Suprapubic skin (tissue), 4 donors: ENCODE measurements at regions not wholly inside any gene's neighbourhood (a gene's known extent, or its start where the extent isn't known, plus 50 kb on each side); places are given as distances from the start of the nearest gene placed in this dataset.

ENCODE experiments used
- DNase-seq, 2 donors: peaks; one replicate each; pipeline ENCODE4 v3.0.0-alpha.2; 2019; ENCODE audit warnings: low spot score in 2 of 2
- H3K27ac ChIP-seq: fragments of 200-600 bp; sonication (generic); one replicate; pipeline ENCODE4 v1.5.1; 2019
- H3K27me3 ChIP-seq: fragments of 200-600 bp; sonication (generic); one replicate; pipeline ENCODE4 v1.5.1; 2019
- H3K36me3 ChIP-seq: fragments of 200-600 bp; sonication (generic); one replicate; pipeline ENCODE4 v1.5.1; 2019
- H3K4me1 ChIP-seq: fragments of 200-600 bp; sonication (generic); one replicate; pipeline ENCODE4 v1.5.1; 2019
- H3K4me3 ChIP-seq: fragments of 200-600 bp; sonication (generic); one replicate; pipeline ENCODE4 v1.5.1; 2019; ENCODE audit warnings: mild to moderate bottlenecking
- H3K9me3 ChIP-seq: fragments of 200-600 bp; sonication (generic); one replicate; pipeline ENCODE4 v1.5.1; 2019
- EP300 ChIP-seq: sonication (generic); formaldehyde crosslinking; IDR thresholded peaks from one replicate; pipeline ENCODE4 v1.6.1; 2017; ENCODE audit warnings: antibody characterized with exemption
- POLR2A ChIP-seq, 2 donors: fragments of 450-650 bp; IDR thresholded peaks; one replicate each; pipeline ENCODE4 v1.6.1; 2017; ENCODE audit warnings: antibody characterized with exemption in 2 of 2, mild to moderate bottlenecking in 2 of 2, moderate library complexity in 2 of 2
- POLR2AphosphoS5 ChIP-seq, 3 donors: sonication (generic); formaldehyde crosslinking; IDR thresholded peaks; one replicate each; pipeline ENCODE4 v1.6.1; 2017; ENCODE audit warnings: antibody characterized with exemption in 3 of 3
- WGBS: methylation state at CpG from one replicate; pipeline ENCODE4 v1.1.5; 2018; 5-methylcytosine and 5-hydroxymethylcytosine counted together
- TF ChIP-seq, protein P1 (sequence below), 2 donors: fragments of 200-600 bp in 1 of 2; fragments of 450-650 bp in 1 of 2; sonication (generic) in 1 of 2; IDR thresholded peaks; one replicate each; pipeline ENCODE4 v1.5.1; 2016 to 2019; ENCODE audit warnings: antibody characterized with exemption in 2 of 2, mild to moderate bottlenecking in 1 of 2, moderate library complexity in 1 of 2

DNA sequence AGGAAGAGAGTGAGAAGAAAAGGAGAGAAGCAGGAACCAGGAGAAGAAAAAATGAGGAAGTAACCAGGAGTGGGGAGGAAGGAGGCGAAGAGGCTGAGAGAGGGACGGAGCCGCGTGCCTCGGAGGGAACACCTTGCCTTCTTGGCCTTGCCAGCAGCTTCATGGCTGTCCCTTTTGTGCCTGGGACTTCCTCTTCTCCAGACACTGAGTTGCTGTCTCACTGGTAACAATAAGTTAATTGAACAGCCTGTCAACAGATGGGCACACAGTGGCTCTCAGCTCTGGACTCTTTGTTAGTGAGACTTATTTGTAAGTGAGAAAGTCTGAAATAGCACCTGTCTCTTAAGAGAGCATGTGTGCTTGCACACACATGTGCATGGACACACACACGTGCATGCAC, 83.2 kb downstream of the GATA3 start:
- WGBS: 75% methylated on average over 6 of the region's 6 CpGs

DNA sequence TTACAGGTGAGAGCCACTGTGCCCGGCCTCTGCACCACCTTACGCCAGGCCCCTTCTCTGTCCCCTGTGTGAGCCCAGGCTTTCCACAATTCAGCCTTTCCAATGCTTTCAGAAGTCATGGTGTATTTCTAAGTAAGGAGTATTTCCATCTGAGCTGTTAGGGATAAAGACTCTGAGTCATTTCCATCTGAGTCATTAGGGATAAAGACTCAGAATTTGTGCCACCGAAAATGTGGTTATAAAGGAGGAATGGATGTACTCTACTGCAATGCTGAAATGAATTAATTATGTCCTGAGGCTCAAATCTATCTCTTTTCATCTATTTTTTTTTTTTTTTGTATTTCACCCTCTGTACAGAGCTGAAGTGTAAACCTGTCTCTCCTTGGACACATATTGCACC, 84.0 kb downstream of the GATA3 start:
- no peak overlapping the region for H3K27ac ChIP-seq
- no peaks in the 10 kb centered on the region for H3K4me1 ChIP-seq
- DNase-seq: no peak
- no peaks in the 10 kb centered on the region for H3K9me3 ChIP-seq
- no peaks in the 10 kb centered on the region for H3K36me3 ChIP-seq
- no peaks in the 10 kb centered on the region for H3K27me3 ChIP-seq
- WGBS: 83% methylated on average over 3 of the region's 3 CpGs
- TF ChIP-seq EP300: no peak
- TF ChIP-seq, protein P1, sequence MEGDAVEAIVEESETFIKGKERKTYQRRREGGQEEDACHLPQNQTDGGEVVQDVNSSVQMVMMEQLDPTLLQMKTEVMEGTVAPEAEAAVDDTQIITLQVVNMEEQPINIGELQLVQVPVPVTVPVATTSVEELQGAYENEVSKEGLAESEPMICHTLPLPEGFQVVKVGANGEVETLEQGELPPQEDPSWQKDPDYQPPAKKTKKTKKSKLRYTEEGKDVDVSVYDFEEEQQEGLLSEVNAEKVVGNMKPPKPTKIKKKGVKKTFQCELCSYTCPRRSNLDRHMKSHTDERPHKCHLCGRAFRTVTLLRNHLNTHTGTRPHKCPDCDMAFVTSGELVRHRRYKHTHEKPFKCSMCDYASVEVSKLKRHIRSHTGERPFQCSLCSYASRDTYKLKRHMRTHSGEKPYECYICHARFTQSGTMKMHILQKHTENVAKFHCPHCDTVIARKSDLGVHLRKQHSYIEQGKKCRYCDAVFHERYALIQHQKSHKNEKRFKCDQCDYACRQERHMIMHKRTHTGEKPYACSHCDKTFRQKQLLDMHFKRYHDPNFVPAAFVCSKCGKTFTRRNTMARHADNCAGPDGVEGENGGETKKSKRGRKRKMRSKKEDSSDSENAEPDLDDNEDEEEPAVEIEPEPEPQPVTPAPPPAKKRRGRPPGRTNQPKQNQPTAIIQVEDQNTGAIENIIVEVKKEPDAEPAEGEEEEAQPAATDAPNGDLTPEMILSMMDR (IDR thresholded peaks at IDR 0.05): no peak
- TF ChIP-seq POLR2A (IDR thresholded peaks at IDR 0.05): no peak
- TF ChIP-seq POLR2AphosphoS5 (IDR thresholded peaks at IDR 0.05): no peak
- H3K4me3 ChIP-seq: no peak overlapping the region

More for the DNA sequence above, 83.2 kb downstream of the GATA3 start:
- no peaks in the 10 kb centered on the region for H3K4me1 ChIP-seq
- no peak overlapping the region for H3K4me3 ChIP-seq
- H3K27ac ChIP-seq: no peak overlapping the region
- no peaks in the 10 kb centered on the region for H3K27me3 ChIP-seq
- H3K9me3 ChIP-seq: no peaks in the 10 kb centered on the region
- DNase-seq: no peak
- TF ChIP-seq, protein P1 (IDR thresholded peaks at IDR 0.05): no peak
- no peak for TF ChIP-seq POLR2AphosphoS5 (IDR thresholded peaks at IDR 0.05)
- TF ChIP-seq POLR2A (IDR thresholded peaks at IDR 0.05): no peak
- TF ChIP-seq EP300: no peak
- H3K36me3 ChIP-seq: no peaks in the 10 kb centered on the region

DNA sequence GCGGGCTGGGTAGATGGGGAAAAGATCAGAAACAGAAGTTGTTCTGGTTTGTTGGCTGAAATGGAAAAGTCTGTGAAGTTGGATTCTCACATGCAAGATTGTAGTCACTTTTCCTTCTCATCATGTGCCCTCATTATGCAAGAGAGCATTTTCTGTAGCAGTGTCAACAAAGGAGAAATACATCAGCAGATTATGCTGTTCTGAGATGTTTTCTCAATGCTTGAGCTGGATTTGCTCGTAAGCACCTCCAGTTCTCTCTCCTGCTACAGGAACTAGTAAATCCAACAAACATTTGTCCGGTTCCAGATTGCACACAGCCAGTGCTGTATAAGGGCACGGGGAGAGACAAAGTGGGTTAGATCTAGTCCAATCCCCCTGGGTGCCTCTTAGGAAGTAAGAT, 90.0 kb downstream of the GATA3 start:
- Histone ChIP-seq H3K4me1 (no peaks in the 10 kb centered on the region), H3K36me3 (no peaks in the 10 kb centered on the region), H3K27ac (no peak overlapping the region), H3K4me3 (no peak overlapping the region), H3K27me3 (no peaks in the 10 kb centered on the region), H3K9me3 (no peaks in the 10 kb centered on the region)
- no peak for DNase-seq
- 84% methylated on average over 4 of the region's 4 CpGs for WGBS
- TF ChIP-seq, protein P1 (IDR thresholded peaks at IDR 0.05): no peak
- no peak for TF ChIP-seq POLR2A (IDR thresholded peaks at IDR 0.05)
- no peak for TF ChIP-seq EP300
- TF ChIP-seq POLR2AphosphoS5 (IDR thresholded peaks at IDR 0.05): no peak

DNA sequence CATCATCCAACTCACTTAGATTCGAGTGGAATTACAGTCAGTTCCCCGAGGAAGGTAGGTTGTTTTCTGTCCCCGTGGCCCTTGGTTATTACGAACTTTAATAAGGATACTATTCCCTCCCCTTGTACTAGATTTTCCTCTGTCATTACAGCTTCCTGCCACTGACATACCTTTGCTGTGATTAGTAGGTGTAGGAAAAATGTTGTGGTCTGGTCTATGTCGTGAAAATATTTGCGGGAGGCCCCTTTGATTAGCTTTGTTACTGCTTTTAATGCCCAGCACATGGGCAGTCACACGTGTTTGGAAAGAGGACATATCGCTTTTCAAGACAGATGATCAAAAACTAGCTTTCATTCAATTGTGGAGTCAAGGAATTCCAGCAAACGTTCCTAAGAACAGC, 92.2 kb downstream of the GATA3 start:
- Histone ChIP-seq H3K36me3 (no peaks in the 10 kb centered on the region), H3K4me3 (no peak overlapping the region), H3K4me1 (no peaks in the 10 kb centered on the region), H3K27ac (no peak overlapping the region), H3K9me3 (no peaks in the 10 kb centered on the region), H3K27me3 (no peaks in the 10 kb centered on the region)
- DNase-seq: no peak
- TF ChIP-seq, protein P1 (IDR thresholded peaks at IDR 0.05): no peak
- no peak for TF ChIP-seq POLR2AphosphoS5 (IDR thresholded peaks at IDR 0.05)
- TF ChIP-seq EP300: no peak
- TF ChIP-seq POLR2A (IDR thresholded peaks at IDR 0.05): no peak
- 63% methylated on average over 9 of the region's 9 CpGs for WGBS

DNA sequence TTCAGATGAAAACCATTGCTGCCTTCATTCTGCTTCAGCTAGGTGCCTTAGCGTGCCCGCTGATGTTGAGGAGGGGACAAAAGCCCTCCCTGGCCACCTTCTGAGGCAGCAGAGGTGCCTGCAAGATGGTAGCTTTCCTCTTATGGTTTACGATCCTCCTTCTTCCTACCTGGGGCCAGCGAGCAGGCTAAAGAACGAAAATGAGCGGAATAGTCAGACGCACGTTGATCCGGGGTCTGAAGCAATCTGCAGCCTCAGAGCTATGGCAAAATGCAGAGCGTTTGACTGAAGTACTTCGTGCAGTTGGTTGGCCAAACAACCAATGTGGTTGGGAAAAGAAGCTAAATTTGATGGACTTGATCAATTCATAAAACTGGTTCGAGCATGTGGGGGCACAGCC, 95.5 kb downstream of the GATA3 start:
- Histone ChIP-seq H3K36me3 (no peaks in the 10 kb centered on the region), H3K4me1 (no peaks in the 10 kb centered on the region), H3K27ac (no peak overlapping the region), H3K9me3 (no peaks in the 10 kb centered on the region), H3K27me3 (peaks cover 3% of the 10 kb centered on the region), H3K4me3 (no peak overlapping the region)
- no peak for DNase-seq
- 96% methylated on average over 12 of the region's 12 CpGs for WGBS
- no peak for TF ChIP-seq POLR2AphosphoS5 (IDR thresholded peaks at IDR 0.05)
- no peak for TF ChIP-seq EP300
- no peak for TF ChIP-seq POLR2A (IDR thresholded peaks at IDR 0.05)
- TF ChIP-seq, protein P1 (IDR thresholded peaks at IDR 0.05): no peak
